HEK293T (cell line): ENCODE measurements at regions not wholly inside any gene's neighbourhood (a gene's known extent, or its start where the extent isn't known, plus 50 kb on each side); places are given as distances from the start of the nearest gene placed in this dataset.

Experiments
- BHLHE40 ChIP-seq: fragments of 450-650 bp; IDR thresholded peaks from 2 replicates; pipeline ENCODE4 v1.6.1; 2016; ENCODE audit warnings: mild to moderate bottlenecking, moderate library complexity, borderline replicate concordance
- CTBP1 ChIP-seq: fragments of 450-650 bp; IDR thresholded peaks from 2 replicates; pipeline ENCODE4 v1.6.1; 2016; ENCODE audit warnings: borderline replicate concordance
- ELF4 ChIP-seq: fragments of 450-650 bp; IDR thresholded peaks from 2 replicates; pipeline ENCODE4 v1.6.1; 2017; ENCODE audit warnings: antibody characterized with exemption
- FOXM1 ChIP-seq: fragments of 450-650 bp; IDR thresholded peaks from 2 replicates; pipeline ENCODE4 v1.6.1; 2017; ENCODE audit warnings: mild to moderate bottlenecking, borderline replicate concordance
- HDGF ChIP-seq: fragments of 450-650 bp; IDR thresholded peaks from 2 replicates; pipeline ENCODE4 v1.6.1; 2017; ENCODE audit warnings: antibody characterized with exemption, borderline replicate concordance
- LEF1 ChIP-seq: fragments of 450-650 bp; IDR thresholded peaks from 2 replicates; pipeline ENCODE4 v1.6.1; 2017; ENCODE audit warnings: mild to moderate bottlenecking, borderline replicate concordance
- SUZ12 ChIP-seq: fragments of 450-650 bp; IDR thresholded peaks from 2 replicates; pipeline ENCODE4 v1.6.1; 2016; ENCODE audit warnings: mild to moderate bottlenecking
- TARDBP ChIP-seq: fragments of 450-650 bp; IDR thresholded peaks from 2 replicates; pipeline ENCODE4 v1.6.1; 2016
- TF ChIP-seq, protein P1 (sequence below): fragments of 450-650 bp; IDR thresholded peaks from 2 replicates; pipeline ENCODE4 v1.6.1; 2016

DNA sequence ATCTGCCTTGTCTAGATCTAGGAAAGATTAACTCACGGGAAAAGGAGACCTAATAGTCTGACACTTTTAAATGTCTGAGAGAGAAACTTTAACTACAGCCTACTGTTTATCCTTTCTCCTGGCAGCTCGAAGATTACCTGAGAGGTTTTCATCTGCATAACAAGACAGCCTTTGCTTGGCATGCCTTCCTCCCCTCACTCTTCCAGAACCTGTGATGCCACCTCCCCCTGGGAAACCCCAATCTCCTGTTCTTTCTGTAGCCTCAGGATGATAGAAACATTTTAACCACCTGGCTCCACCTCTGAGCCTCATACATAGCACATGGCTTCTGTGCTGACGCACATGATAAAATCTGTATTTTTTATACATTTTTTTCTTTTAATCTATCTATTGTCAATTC is 420.8 kb downstream of the CNTN6 start:
- TF ChIP-seq FOXM1 (no peak), TARDBP (no peak), HDGF (no peak), ELF4 (no peak), LEF1 (no peak), SUZ12 (no peak), BHLHE40 (no peak), CTBP1 (no peak)
- TF ChIP-seq, protein P1, sequence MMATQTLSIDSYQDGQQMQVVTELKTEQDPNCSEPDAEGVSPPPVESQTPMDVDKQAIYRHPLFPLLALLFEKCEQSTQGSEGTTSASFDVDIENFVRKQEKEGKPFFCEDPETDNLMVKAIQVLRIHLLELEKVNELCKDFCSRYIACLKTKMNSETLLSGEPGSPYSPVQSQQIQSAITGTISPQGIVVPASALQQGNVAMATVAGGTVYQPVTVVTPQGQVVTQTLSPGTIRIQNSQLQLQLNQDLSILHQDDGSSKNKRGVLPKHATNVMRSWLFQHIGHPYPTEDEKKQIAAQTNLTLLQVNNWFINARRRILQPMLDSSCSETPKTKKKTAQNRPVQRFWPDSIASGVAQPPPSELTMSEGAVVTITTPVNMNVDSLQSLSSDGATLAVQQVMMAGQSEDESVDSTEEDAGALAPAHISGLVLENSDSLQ: no peak
